ENCODE measurements at regions not wholly inside any gene's neighbourhood (a gene's known extent, or its start where the extent isn't known, plus 50 kb on each side); places are given as distances from the start of the nearest gene placed in this dataset.

DNA sequence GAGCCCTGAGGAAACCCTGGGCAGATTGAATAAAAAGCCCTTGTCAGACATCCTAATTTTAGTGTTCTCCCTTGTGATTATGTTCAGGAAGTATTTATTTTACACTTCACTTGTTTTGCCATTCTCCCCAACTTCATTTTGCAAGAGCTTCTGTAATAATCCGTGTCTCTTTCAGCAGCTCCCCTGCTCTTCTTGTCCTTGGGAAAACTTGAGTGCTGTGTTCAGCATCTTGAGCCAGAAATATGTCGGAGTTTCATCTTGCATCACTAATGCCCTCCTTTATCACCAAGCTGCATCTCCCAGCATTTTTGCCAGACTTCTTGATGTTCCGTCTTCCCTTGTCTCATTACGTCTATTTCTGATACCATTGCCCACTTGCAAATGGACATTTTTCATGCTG lies 486.5 kb upstream of the EEF2KMT start:
- TF ChIP-seq, protein P1, sequence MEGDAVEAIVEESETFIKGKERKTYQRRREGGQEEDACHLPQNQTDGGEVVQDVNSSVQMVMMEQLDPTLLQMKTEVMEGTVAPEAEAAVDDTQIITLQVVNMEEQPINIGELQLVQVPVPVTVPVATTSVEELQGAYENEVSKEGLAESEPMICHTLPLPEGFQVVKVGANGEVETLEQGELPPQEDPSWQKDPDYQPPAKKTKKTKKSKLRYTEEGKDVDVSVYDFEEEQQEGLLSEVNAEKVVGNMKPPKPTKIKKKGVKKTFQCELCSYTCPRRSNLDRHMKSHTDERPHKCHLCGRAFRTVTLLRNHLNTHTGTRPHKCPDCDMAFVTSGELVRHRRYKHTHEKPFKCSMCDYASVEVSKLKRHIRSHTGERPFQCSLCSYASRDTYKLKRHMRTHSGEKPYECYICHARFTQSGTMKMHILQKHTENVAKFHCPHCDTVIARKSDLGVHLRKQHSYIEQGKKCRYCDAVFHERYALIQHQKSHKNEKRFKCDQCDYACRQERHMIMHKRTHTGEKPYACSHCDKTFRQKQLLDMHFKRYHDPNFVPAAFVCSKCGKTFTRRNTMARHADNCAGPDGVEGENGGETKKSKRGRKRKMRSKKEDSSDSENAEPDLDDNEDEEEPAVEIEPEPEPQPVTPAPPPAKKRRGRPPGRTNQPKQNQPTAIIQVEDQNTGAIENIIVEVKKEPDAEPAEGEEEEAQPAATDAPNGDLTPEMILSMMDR (conservative IDR thresholded peaks at IDR 0.05; ENCODE audit: low read depth, low read length): no peak
- TF ChIP-seq, protein P2, sequence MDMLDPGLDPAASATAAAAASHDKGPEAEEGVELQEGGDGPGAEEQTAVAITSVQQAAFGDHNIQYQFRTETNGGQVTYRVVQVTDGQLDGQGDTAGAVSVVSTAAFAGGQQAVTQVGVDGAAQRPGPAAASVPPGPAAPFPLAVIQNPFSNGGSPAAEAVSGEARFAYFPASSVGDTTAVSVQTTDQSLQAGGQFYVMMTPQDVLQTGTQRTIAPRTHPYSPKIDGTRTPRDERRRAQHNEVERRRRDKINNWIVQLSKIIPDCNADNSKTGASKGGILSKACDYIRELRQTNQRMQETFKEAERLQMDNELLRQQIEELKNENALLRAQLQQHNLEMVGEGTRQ (IDR thresholded peaks at IDR 0.05; ENCODE audit: low read depth, low read length): no peak
- TF ChIP-seq BHLHE40 (IDR thresholded peaks at IDR 0.05; ENCODE audit: low read depth, low read length) (no peak), MAZ (IDR thresholded peaks at IDR 0.05; ENCODE audit: borderline replicate concordance, low read depth, low read length) (no peak), POLR2A (IDR thresholded peaks at IDR 0.05; ENCODE audit: low read depth, low read length) (no peak), FOS (IDR thresholded peaks at IDR 0.05; ENCODE audit: low read depth, low read length) (no peak), RAD21 (IDR thresholded peaks at IDR 0.05; ENCODE audit: low read length) (no peak), MXI1 (IDR thresholded peaks at IDR 0.05; ENCODE audit: borderline replicate concordance, low read depth, low read length) (no peak), MAFK (IDR thresholded peaks at IDR 0.05; ENCODE audit: low read depth, low read length) (no peak), CEBPB (IDR thresholded peaks at IDR 0.05; ENCODE audit: low read depth, low read length) (no peak), NFE2L2 (IDR thresholded peaks at IDR 0.05; ENCODE audit: low read depth, low read length) (no peak), RFX5 (IDR thresholded peaks at IDR 0.05; ENCODE audit: low read depth, low read length) (no peak), SMC3 (IDR thresholded peaks at IDR 0.05; ENCODE audit: low read depth, low read length) (no peak)
